MM.1S (cell line): ENCODE measurements at regions not wholly inside any gene's neighbourhood (a gene's known extent, or its start where the extent isn't known, plus 50 kb on each side); places are given as distances from the start of the nearest gene placed in this dataset.

ENCODE experiments used
- DNase-seq: peaks from one replicate; pipeline ENCODE4 v3.0.0-alpha.2; 2015
- H2AFZ ChIP-seq: fragments of 300-600 bp; sonication (generic); 2 replicates; pipeline ENCODE4 v1.6.0; 2016; ENCODE audit warnings: antibody characterized with exemption, low read length
- H3F3A ChIP-seq: fragments of 300-600 bp; sonication (generic); 2 replicates; pipeline ENCODE4 v1.6.1; 2016; ENCODE audit warnings: mild to moderate bottlenecking, antibody characterized with exemption, low read length, moderate library complexity, mixed read lengths; ENCODE audit not compliant: insufficient read depth
- H3K27ac ChIP-seq: fragments of 300-600 bp; sonication (generic); 2 replicates; pipeline ENCODE4 v1.5.1; 2016; ENCODE audit warnings: mild to moderate bottlenecking, low read length
- H3K27me3 ChIP-seq: fragments of 300-600 bp; sonication (generic); replicated peaks from 2 replicates; pipeline ENCODE4 v1.6.0; 2016; ENCODE audit warnings: low read length; ENCODE audit not compliant: insufficient read depth
- H3K36me3 ChIP-seq: fragments of 300-600 bp; sonication (generic); replicated peaks from 2 replicates; pipeline ENCODE4 v1.6.1; 2016; ENCODE audit warnings: mild to moderate bottlenecking, low read length, mixed read lengths; ENCODE audit not compliant: insufficient read depth
- H3K4me1 ChIP-seq: fragments of 300-600 bp; sonication (generic); 2 replicates; pipeline ENCODE4 v1.6.1; 2016; ENCODE audit warnings: low read length, mixed read lengths
- H3K4me2 ChIP-seq: fragments of 300-600 bp; sonication (generic); 2 replicates; pipeline ENCODE4 v1.6.0; 2016; ENCODE audit warnings: low read depth, low read length
- H3K4me3 ChIP-seq: fragments of 300-600 bp; sonication (generic); 2 replicates; pipeline ENCODE4 v1.5.1; 2016; ENCODE audit warnings: low read length, mixed read lengths
- H3K79me2 ChIP-seq: fragments of 300-600 bp; sonication (generic); 2 replicates; pipeline ENCODE4 v1.6.1; 2016; ENCODE audit warnings: mixed run types, low read length, mixed read lengths
- H3K9ac ChIP-seq: fragments of 300-600 bp; sonication (generic); 2 replicates; pipeline ENCODE4 v1.6.1; 2016; ENCODE audit warnings: low read length, mixed read lengths
- H3K9me2 ChIP-seq: fragments of 300-600 bp; sonication (generic); replicated peaks from 2 replicates; pipeline ENCODE4 v1.6.1; 2016; ENCODE audit warnings: mild to moderate bottlenecking, low read length, mixed read lengths; ENCODE audit not compliant: insufficient read depth
- H3K9me3 ChIP-seq: fragments of 300-600 bp; sonication (generic); replicated peaks from 2 replicates; pipeline ENCODE4 v1.6.1; 2016; ENCODE audit warnings: mild to moderate bottlenecking, low read length, mixed read lengths; ENCODE audit not compliant: insufficient read depth
- H4K20me1 ChIP-seq: fragments of 300-600 bp; sonication (generic); 2 replicates; pipeline ENCODE4 v1.6.1; 2016; ENCODE audit warnings: mild to moderate bottlenecking, low read length, moderate library complexity, mixed read lengths; ENCODE audit not compliant: insufficient read depth
- CTCF ChIP-seq: fragments of 300-600 bp; sonication (generic); IDR thresholded peaks from 2 replicates; pipeline ENCODE4 v1.5.1; 2016; ENCODE audit warnings: antibody characterized with exemption, low read length, mixed read lengths
- EZH2 ChIP-seq: fragments of 300-600 bp; sonication (generic); optimal IDR thresholded peaks from 2 replicates; pipeline ENCODE3; 2017; ENCODE audit warnings: low read depth, mild to moderate bottlenecking, antibody characterized with exemption, low read length, mixed read lengths
- EZH2phosphoT487 ChIP-seq: fragments of 300-600 bp; sonication (generic); IDR thresholded peaks from 2 replicates; pipeline ENCODE4 v1.6.1; 2018; ENCODE audit warnings: antibody characterized with exemption, low read length

- Histone ChIP-seq H2AFZ (no peak overlapping the region), H3K27me3 (no peaks in the 10 kb centered on the region), H3K9me3 (no peaks in the 10 kb centered on the region), H3K36me3 (no peaks in the 10 kb centered on the region), H3K4me3 (no peak overlapping the region), H4K20me1 (no peaks in the 10 kb centered on the region), H3K79me2 (no peaks in the 10 kb centered on the region), H3K4me2 (no peak overlapping the region), H3K4me1 (no peaks in the 10 kb centered on the region), H3K9me2 (no peaks in the 10 kb centered on the region), H3F3A (no peaks in the 10 kb centered on the region), H3K9ac (no peak overlapping the region), H3K27ac (no peak overlapping the region)
- no peak for DNase-seq
- no peak for TF ChIP-seq EZH2phosphoT487
- TF ChIP-seq EZH2: no peak
- no peak for TF ChIP-seq CTCF
Observed at GRCh38 chr13:109468123-109468522, 318.3 kb downstream of the IRS2 start.

DNA sequence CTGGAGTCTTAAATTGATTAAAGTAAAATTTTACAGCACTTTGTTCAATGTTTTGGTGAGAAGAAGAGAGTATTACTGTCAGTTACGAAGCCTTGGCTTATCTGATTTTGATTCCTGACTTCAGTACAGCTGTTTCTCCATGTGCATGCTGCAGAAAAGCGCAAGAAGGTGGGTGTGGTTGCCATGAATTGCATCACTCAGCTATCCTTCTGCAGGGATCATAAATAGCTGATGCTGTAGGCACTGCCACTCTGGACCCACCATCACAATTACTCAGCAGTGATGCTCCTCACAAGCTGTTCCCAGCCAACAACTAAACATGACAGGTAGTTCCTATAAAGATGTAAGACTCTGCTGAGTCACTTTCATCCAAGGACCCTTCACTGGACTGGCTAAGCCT, 321.2 kb downstream of the IRS2 start:
- H3K36me3 ChIP-seq: no peaks in the 10 kb centered on the region
- H3K9me3 ChIP-seq: no peaks in the 10 kb centered on the region
- H3K27me3 ChIP-seq: no peaks in the 10 kb centered on the region; the same call in 1 of the 2 replicates
- H3K27ac ChIP-seq: no peak overlapping the region
- no peak overlapping the region for H3K4me2 ChIP-seq
- no peaks in the 10 kb centered on the region for H3K4me1 ChIP-seq
- H3K79me2 ChIP-seq: no peaks in the 10 kb centered on the region
- H3K4me3 ChIP-seq: no peak overlapping the region
- no peaks in the 10 kb centered on the region for H4K20me1 ChIP-seq
- no peaks in the 10 kb centered on the region for H3F3A ChIP-seq
- H3K9ac ChIP-seq: no peak overlapping the region
- no peak for DNase-seq
- TF ChIP-seq EZH2phosphoT487: no peak
- no peak for TF ChIP-seq CTCF
- TF ChIP-seq EZH2: no peak
- no peak overlapping the region for H2AFZ ChIP-seq
- H3K9me2 ChIP-seq: no peaks in the 10 kb centered on the region

- H3K9me3 ChIP-seq: no peaks in the 10 kb centered on the region
- no peaks in the 10 kb centered on the region for H4K20me1 ChIP-seq
- H3K36me3 ChIP-seq: no peaks in the 10 kb centered on the region
- H2AFZ ChIP-seq: no peak overlapping the region
- H3F3A ChIP-seq: no peaks in the 10 kb centered on the region
- no peak for TF ChIP-seq EZH2
- no peak for TF ChIP-seq CTCF
- no peak for TF ChIP-seq EZH2phosphoT487
- no peak for DNase-seq
- no peaks in the 10 kb centered on the region for H3K9me2 ChIP-seq
- no peaks in the 10 kb centered on the region for H3K4me1 ChIP-seq
- H3K4me3 ChIP-seq: no peak overlapping the region
- H3K27me3 ChIP-seq: no peaks in the 10 kb centered on the region
- H3K27ac ChIP-seq: no peak overlapping the region
- H3K4me2 ChIP-seq: no peak overlapping the region
- H3K79me2 ChIP-seq: no peaks in the 10 kb centered on the region
- no peak overlapping the region for H3K9ac ChIP-seq
Observed at GRCh38 chr13:109454167-109454917, 332.0 kb downstream of the IRS2 start.
